T-helper 1 cell treated with Interleukin-12 subunit alpha and Interleukin-12 subunit beta and Interleukin-4 antibody, amounts not matched to agents 30 ng/mL and 1 ng/mL, for 36 hours (primary cell): ENCODE measurements at regions not wholly inside any gene's neighbourhood (a gene's known extent, or its start where the extent isn't known, plus 50 kb on each side); places are given as distances from the start of the nearest gene placed in this dataset.

Source experiments
- intact Hi-C: fragments of 100-400 bp; cut with micrococcal nuclease; formaldehyde crosslinking; loops from one replicate; pipeline ENCODE4 v1.15.1; 2024

- intact Hi-C loops = no loop called here
These were observed 455.6 kb downstream of the TMA16 start for GRCh38 chr4:163949976-163950601.

- intact Hi-C loops = no loop called here
These were observed 460.8 kb downstream of the TMA16 start for GRCh38 chr4:163955288-163955687.

GRCh38 chr4:163958751-163959150 is 464.3 kb downstream of the TMA16 start:
- intact Hi-C loops = no loop called here

GRCh38 chr4:163959932-163960331 is 465.4 kb downstream of the TMA16 start:
- intact Hi-C loops = no loop called here

- intact Hi-C loops = no loop called here
These were observed 472.1 kb downstream of the TMA16 start for GRCh38 chr4:163966612-163967011.

GRCh38 chr4:163967263-163967662 is 472.8 kb downstream of the TMA16 start:
- intact Hi-C loops = no loop called here

- intact Hi-C loops = no loop called here
These were observed 473.2 kb downstream of the TMA16 start for GRCh38 chr4:163967710-163968109.

GRCh38 chr4:163969291-163969690 is 474.8 kb downstream of the TMA16 start:
- intact Hi-C loops = no loop called here

GRCh38 chr4:163976588-163976987 is 482.1 kb downstream of the TMA16 start:
- intact Hi-C loops = no loop called here

GRCh38 chr4:163988391-163988790 is 493.9 kb downstream of the TMA16 start:
- intact Hi-C loops = no loop called here

- intact Hi-C loops = no loop called here
These were observed 494.4 kb downstream of the TMA16 start for GRCh38 chr4:163988865-163989264.

- intact Hi-C loops = no loop called here
These were observed 496.9 kb downstream of the TMA16 start for GRCh38 chr4:163991298-163991865.

- intact Hi-C loops = no loop called here
These were observed 514.9 kb downstream of the TMA16 start for GRCh38 chr4:164009435-164009834.

GRCh38 chr4:164011791-164012190 is 517.3 kb downstream of the TMA16 start:
- intact Hi-C loops = loop anchor here (1.0 kb wide), 1 partner anchor 456 kb away; no protein-coding TSS in a partner anchor

GRCh38 chr4:164012396-164013027 is 518.0 kb downstream of the TMA16 start:
- intact Hi-C loops = loop anchor here (1.0 kb wide), 1 partner anchor 457 kb away; no protein-coding TSS in a partner anchor

GRCh38 chr4:164021947-164022346 is 527.5 kb downstream of the TMA16 start:
- intact Hi-C loops = no loop called here

GRCh38 chr4:164023214-164023613 is 528.7 kb downstream of the TMA16 start:
- intact Hi-C loops = no loop called here

- intact Hi-C loops = no loop called here
These were observed 533.3 kb downstream of the TMA16 start for GRCh38 chr4:164027805-164028204.

GRCh38 chr4:164039482-164039881 is 545.0 kb downstream of the TMA16 start:
- intact Hi-C loops = no loop called here

GRCh38 chr4:164056426-164057142 is 562.1 kb downstream of the TMA16 start:
- intact Hi-C loops = no loop called here

GRCh38 chr4:164058776-164059445 is 564.4 kb downstream of the TMA16 start:
- intact Hi-C loops = no loop called here

GRCh38 chr4:164060456-164060855 is 566.0 kb downstream of the TMA16 start:
- intact Hi-C loops = no loop called here
